Neural cell (in vitro differentiated cells): ENCODE measurements at regions not wholly inside any gene's neighbourhood (a gene's known extent, or its start where the extent isn't known, plus 50 kb on each side); places are given as distances from the start of the nearest gene placed in this dataset.

Experiments
- H2AFZ ChIP-seq: fragments of 200-600, 300-800 bp; sonication (generic), shearing (Covaris generic); 2 replicates; pipeline ENCODE4 v1.6.0; 2014; ENCODE audit warnings: low read depth, mild to moderate bottlenecking, antibody characterized with exemption, low read length, moderate library complexity
- H3F3A ChIP-seq: fragments of 200-600 bp; shearing (Covaris generic); 2 replicates; pipeline ENCODE4 v1.6.1; 2016; ENCODE audit warnings: mild to moderate bottlenecking, moderate library complexity, mixed read lengths, antibody characterized with exemption, low read length; ENCODE audit not compliant: insufficient read depth, poor library complexity, severe bottlenecking
- H3K27ac ChIP-seq: fragments of 200-600, 300-800 bp; sonication (generic), shearing (Covaris generic); 2 replicates; pipeline ENCODE4 v1.5.1; 2014; ENCODE audit warnings: mild to moderate bottlenecking, low read length, moderate library complexity
- H3K27me3 ChIP-seq: fragments of 300-800, 200-600 bp; sonication (generic), shearing (Covaris generic); 2 replicates; pipeline ENCODE4 v1.6.0; 2014; ENCODE audit warnings: mild to moderate bottlenecking, low read depth, low read length, moderate library complexity; ENCODE audit not compliant: insufficient read depth
- H3K36me3 ChIP-seq: fragments of 300-800, 200-600 bp; sonication (generic), shearing (Covaris generic); 2 replicates; pipeline ENCODE4 v1.5.1; 2014; ENCODE audit warnings: mild to moderate bottlenecking, antibody characterized with exemption, low read length, moderate library complexity; ENCODE audit not compliant: insufficient read depth
- H3K4me2 ChIP-seq: fragments of 300-800, 200-600 bp; sonication (generic), shearing (Covaris generic); 2 replicates; pipeline ENCODE4 v1.6.0; 2014; ENCODE audit warnings: mild to moderate bottlenecking, low read length
- H3K4me3 ChIP-seq: fragments of 300-800, 200-600 bp; sonication (generic), shearing (Covaris generic); 2 replicates; pipeline ENCODE4 v1.5.1; 2014; ENCODE audit warnings: mild to moderate bottlenecking, low read length, moderate library complexity
- H3K79me2 ChIP-seq: fragments of 200-600 bp; shearing (Covaris generic); replicated peaks from 2 replicates; pipeline ENCODE4 v1.6.0; 2014; ENCODE audit warnings: mild to moderate bottlenecking, low read length, moderate library complexity; ENCODE audit not compliant: insufficient read depth
- H3K9ac ChIP-seq: fragments of 300-800, 200-600 bp; sonication (generic), shearing (Covaris generic); 2 replicates; pipeline ENCODE4 v1.6.1; 2016; ENCODE audit warnings: mild to moderate bottlenecking, low read length, mixed read lengths
- H3K9me2 ChIP-seq: fragments of 200-600 bp; shearing (Covaris generic); 2 replicates; pipeline ENCODE4 v1.6.1; 2016; ENCODE audit warnings: mild to moderate bottlenecking, low read length, mixed read lengths; ENCODE audit not compliant: insufficient read depth
- H3K9me3 ChIP-seq: fragments of 200-600, 300-800 bp; sonication (generic), shearing (Covaris generic); 2 replicates; pipeline ENCODE4 v1.6.1; 2016; ENCODE audit warnings: mild to moderate bottlenecking, mixed run types, low read length, moderate library complexity, mixed read lengths
- H4K20me1 ChIP-seq: fragments of 200-600 bp; shearing (Covaris generic); 2 replicates; pipeline ENCODE4 v1.6.1; 2016; ENCODE audit warnings: mild to moderate bottlenecking, mixed run types; ENCODE audit not compliant: insufficient read depth
- CTCF ChIP-seq: fragments of 450-650 bp; IDR thresholded peaks from 2 replicates; pipeline ENCODE4 v1.5.1; 2014; ENCODE audit warnings: antibody characterized with exemption, mild to moderate bottlenecking, moderate library complexity; ENCODE audit not compliant: poor library complexity, severe bottlenecking
- EP300 ChIP-seq: fragments of 450-650 bp; conservative IDR thresholded peaks from 2 replicates; pipeline ENCODE4 v1.6.1; 2014; ENCODE audit warnings: antibody characterized with exemption, mild to moderate bottlenecking, moderate library complexity; ENCODE audit not compliant: poor library complexity, severe bottlenecking
- EZH2 ChIP-seq: fragments of 200-600, 300-800 bp; shearing (Covaris generic), sonication (generic); IDR thresholded peaks from 2 replicates; pipeline ENCODE4 v1.6.1; 2014; ENCODE audit warnings: antibody characterized with exemption, low read length, borderline replicate concordance, mild to moderate bottlenecking; ENCODE audit not compliant: insufficient read depth, poor library complexity, severe bottlenecking
- MXI1 ChIP-seq: fragments of 450-650 bp; conservative IDR thresholded peaks from 2 replicates; pipeline ENCODE4 v1.6.1; 2014; ENCODE audit warnings: antibody characterized with exemption, mild to moderate bottlenecking; ENCODE audit not compliant: poor library complexity, severe bottlenecking
- POLR2AphosphoS5 ChIP-seq: IDR thresholded peaks from 2 replicates; pipeline ENCODE4 v1.6.1; 2012
- RAD21 ChIP-seq: fragments of 450-650 bp; conservative IDR thresholded peaks from 2 replicates; pipeline ENCODE4 v1.6.1; 2014; ENCODE audit warnings: antibody characterized with exemption, mild to moderate bottlenecking, moderate library complexity
- REST ChIP-seq: IDR thresholded peaks from 2 replicates; pipeline ENCODE4 v1.6.1; 2012; ENCODE audit warnings: borderline replicate concordance
- SMC3 ChIP-seq: fragments of 450-650 bp; conservative IDR thresholded peaks from 2 replicates; pipeline ENCODE4 v1.6.1; 2014; ENCODE audit warnings: antibody characterized with exemption, mild to moderate bottlenecking, moderate library complexity; ENCODE audit not compliant: poor library complexity
- TAF1 ChIP-seq: IDR thresholded peaks from 2 replicates; pipeline ENCODE4 v1.6.1; 2012; ENCODE audit warnings: low read depth

GRCh38 chr1:82323144-82323841 is 522.6 kb downstream of the ADGRL2 start:
- Histone ChIP-seq H3K9me3 (no peaks in the 10 kb centered on the region), H3K36me3 (no peaks in the 10 kb centered on the region), H3F3A (no peaks in the 10 kb centered on the region), H3K79me2 (no peaks in the 10 kb centered on the region), H3K27ac (no peak overlapping the region), H3K9me2 (no peaks in the 10 kb centered on the region), H4K20me1 (no peaks in the 10 kb centered on the region), H3K9ac (no peak overlapping the region), H2AFZ (no peak overlapping the region), H3K27me3 (no peaks in the 10 kb centered on the region), H3K4me2 (no peak overlapping the region), H3K4me3 (no peak overlapping the region)
- TF ChIP-seq SMC3 (no peak), EZH2 (no peak), MXI1 (no peak), EP300 (no peak), POLR2AphosphoS5 (no peak), REST (no peak), TAF1 (no peak), CTCF (no peak), RAD21 (no peak)

GRCh38 chr1:82321794-82322193 is 521.1 kb downstream of the ADGRL2 start:
- Histone ChIP-seq H3K9me2 (no peaks in the 10 kb centered on the region), H3F3A (no peaks in the 10 kb centered on the region), H3K36me3 (no peaks in the 10 kb centered on the region), H3K9me3 (no peaks in the 10 kb centered on the region), H2AFZ (no peak overlapping the region), H3K27ac (no peak overlapping the region), H3K4me2 (no peak overlapping the region), H3K9ac (no peak overlapping the region), H4K20me1 (no peaks in the 10 kb centered on the region), H3K79me2 (no peaks in the 10 kb centered on the region), H3K4me3 (no peak overlapping the region), H3K27me3 (no peaks in the 10 kb centered on the region)
- TF ChIP-seq EP300 = no peak
- no peak for TF ChIP-seq RAD21
- TF ChIP-seq CTCF = no peak
- no peak for TF ChIP-seq REST
- no peak for TF ChIP-seq MXI1
- TF ChIP-seq TAF1 = no peak
- no peak for TF ChIP-seq EZH2
